ENCODE measurements at regions not wholly inside any gene's neighbourhood (a gene's known extent, or its start where the extent isn't known, plus 50 kb on each side); places are given as distances from the start of the nearest gene placed in this dataset.

DNA sequence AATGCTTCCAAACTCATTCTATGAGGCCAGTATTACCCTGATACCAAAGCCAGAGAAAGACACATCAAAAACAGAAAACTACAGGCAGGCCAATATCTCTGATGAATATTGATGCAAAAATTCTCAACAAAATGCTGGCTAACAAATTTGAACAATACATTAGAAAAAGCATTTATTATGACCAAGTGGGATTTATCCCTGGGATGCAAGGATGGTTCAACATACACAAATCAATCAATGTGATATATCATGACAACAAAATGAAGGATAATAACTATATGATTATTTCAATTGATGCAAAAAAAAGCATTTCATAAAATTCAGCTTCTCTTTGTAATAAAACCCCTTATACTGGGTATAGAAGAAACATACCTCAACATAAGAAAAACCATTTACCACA, 550.9 kb downstream of the ADCYAP1 start:
- Mint-ChIP-seq H3K9me3 (peaks cover 59% of the 10 kb centered on the region), H3K4me1 (no peaks in the 10 kb centered on the region), H3K27ac (no peak overlapping the region), H3K4me3 (no peak overlapping the region), H3K36me3 (peaks cover 3% of the 10 kb centered on the region; the same call in 1 of the 2 replicates), H3K27me3 (ENCODE audit: low read depth) (no peaks in the 10 kb centered on the region; the same call in 1 of the 2 replicates)
- ATAC-seq, result no peak
- no peak for DNase-seq (ENCODE audit: low spot score)
- CTCF ChIA-PET, result no interaction called here
- TF ChIP-seq ESRRA (CRISPR knock-in tag; IDR thresholded peaks at IDR 0.05; ENCODE audit: borderline replicate concordance) (no peak), TEAD1 (CRISPR knock-in tag; IDR thresholded peaks at IDR 0.05) (no peak), USF1 (CRISPR knock-in tag; IDR thresholded peaks at IDR 0.05) (no peak), CREB1 (CRISPR knock-in tag; IDR thresholded peaks at IDR 0.05) (no peak), NFE2L1 (CRISPR knock-in tag; IDR thresholded peaks at IDR 0.05) (no peak), ZNF121 (CRISPR knock-in tag; IDR thresholded peaks at IDR 0.05) (no peak), PRDM15 (CRISPR knock-in tag; IDR thresholded peaks at IDR 0.05) (no peak), OVOL2 (CRISPR knock-in tag; IDR thresholded peaks at IDR 0.05; ENCODE audit: borderline replicate concordance) (no peak)
- TF ChIP-seq, protein P1, sequence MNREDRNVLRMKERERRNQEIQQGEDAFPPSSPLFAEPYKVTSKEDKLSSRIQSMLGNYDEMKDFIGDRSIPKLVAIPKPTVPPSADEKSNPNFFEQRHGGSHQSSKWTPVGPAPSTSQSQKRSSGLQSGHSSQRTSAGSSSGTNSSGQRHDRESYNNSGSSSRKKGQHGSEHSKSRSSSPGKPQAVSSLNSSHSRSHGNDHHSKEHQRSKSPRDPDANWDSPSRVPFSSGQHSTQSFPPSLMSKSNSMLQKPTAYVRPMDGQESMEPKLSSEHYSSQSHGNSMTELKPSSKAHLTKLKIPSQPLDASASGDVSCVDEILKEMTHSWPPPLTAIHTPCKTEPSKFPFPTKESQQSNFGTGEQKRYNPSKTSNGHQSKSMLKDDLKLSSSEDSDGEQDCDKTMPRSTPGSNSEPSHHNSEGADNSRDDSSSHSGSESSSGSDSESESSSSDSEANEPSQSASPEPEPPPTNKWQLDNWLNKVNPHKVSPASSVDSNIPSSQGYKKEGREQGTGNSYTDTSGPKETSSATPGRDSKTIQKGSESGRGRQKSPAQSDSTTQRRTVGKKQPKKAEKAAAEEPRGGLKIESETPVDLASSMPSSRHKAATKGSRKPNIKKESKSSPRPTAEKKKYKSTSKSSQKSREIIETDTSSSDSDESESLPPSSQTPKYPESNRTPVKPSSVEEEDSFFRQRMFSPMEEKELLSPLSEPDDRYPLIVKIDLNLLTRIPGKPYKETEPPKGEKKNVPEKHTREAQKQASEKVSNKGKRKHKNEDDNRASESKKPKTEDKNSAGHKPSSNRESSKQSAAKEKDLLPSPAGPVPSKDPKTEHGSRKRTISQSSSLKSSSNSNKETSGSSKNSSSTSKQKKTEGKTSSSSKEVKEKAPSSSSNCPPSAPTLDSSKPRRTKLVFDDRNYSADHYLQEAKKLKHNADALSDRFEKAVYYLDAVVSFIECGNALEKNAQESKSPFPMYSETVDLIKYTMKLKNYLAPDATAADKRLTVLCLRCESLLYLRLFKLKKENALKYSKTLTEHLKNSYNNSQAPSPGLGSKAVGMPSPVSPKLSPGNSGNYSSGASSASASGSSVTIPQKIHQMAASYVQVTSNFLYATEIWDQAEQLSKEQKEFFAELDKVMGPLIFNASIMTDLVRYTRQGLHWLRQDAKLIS (CRISPR knock-in tag; IDR thresholded peaks at IDR 0.05; ENCODE audit: borderline replicate concordance), result no peak
- TF ChIP-seq, protein P2, sequence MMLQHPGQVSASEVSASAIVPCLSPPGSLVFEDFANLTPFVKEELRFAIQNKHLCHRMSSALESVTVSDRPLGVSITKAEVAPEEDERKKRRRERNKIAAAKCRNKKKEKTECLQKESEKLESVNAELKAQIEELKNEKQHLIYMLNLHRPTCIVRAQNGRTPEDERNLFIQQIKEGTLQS (CRISPR knock-in tag; conservative IDR thresholded peaks at IDR 0.05), result no peak
- POLR2A ChIA-PET, result no interaction called here

DNA sequence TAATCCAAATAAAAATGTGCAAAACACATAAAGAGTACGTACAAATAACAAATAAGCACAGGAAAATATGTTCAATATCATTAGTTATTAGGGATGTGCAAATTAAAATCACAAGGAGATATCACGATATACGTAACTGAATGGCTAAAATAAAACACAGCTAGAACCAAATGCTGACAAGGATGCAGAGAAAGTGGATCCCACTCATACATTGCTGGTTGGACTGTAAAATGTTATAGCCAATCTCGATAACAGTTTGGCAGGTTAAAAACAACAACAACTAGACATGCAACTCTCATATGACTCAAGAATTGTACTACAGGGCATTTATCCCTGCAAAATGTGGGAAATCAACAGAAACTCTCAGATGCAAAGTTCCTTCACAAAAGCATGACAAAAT, 553.9 kb downstream of the ADCYAP1 start:
- H3K4me3 Mint-ChIP-seq, result no peak overlapping the region
- H3K9me3 Mint-ChIP-seq, result peaks cover 48% of the 10 kb centered on the region
- ChIA-PET CTCF (no interaction called here), POLR2A (no interaction called here)
- H3K27me3 Mint-ChIP-seq (ENCODE audit: low read depth), result no peaks in the 10 kb centered on the region; the same call in 1 of the 2 replicates
- no peaks in the 10 kb centered on the region; the same call in 1 of the 2 replicates for H3K36me3 Mint-ChIP-seq
- no peaks in the 10 kb centered on the region for H3K4me1 Mint-ChIP-seq
- H3K27ac Mint-ChIP-seq, result no peak overlapping the region
- DNase-seq (ENCODE audit: low spot score) (no peak), ATAC-seq (no peak)
- TF ChIP-seq ZNF396 (CRISPR knock-in tag; IDR thresholded peaks at IDR 0.05; ENCODE audit: borderline replicate concordance), result no peak
- TF ChIP-seq SMAD4 (CRISPR knock-in tag; IDR thresholded peaks at IDR 0.05), result no peak
- TF ChIP-seq OVOL2 (CRISPR knock-in tag; IDR thresholded peaks at IDR 0.05; ENCODE audit: borderline replicate concordance), result no peak
- no peak for TF ChIP-seq EMX1 (CRISPR knock-in tag; IDR thresholded peaks at IDR 0.05)
- TF ChIP-seq NFATC4 (CRISPR knock-in tag; IDR thresholded peaks at IDR 0.05), result no peak
- no peak for TF ChIP-seq GABPB1 (CRISPR knock-in tag; IDR thresholded peaks at IDR 0.05)
- TF ChIP-seq ZBTB43 (CRISPR knock-in tag; IDR thresholded peaks at IDR 0.05), result no peak
- TF ChIP-seq, protein P3, sequence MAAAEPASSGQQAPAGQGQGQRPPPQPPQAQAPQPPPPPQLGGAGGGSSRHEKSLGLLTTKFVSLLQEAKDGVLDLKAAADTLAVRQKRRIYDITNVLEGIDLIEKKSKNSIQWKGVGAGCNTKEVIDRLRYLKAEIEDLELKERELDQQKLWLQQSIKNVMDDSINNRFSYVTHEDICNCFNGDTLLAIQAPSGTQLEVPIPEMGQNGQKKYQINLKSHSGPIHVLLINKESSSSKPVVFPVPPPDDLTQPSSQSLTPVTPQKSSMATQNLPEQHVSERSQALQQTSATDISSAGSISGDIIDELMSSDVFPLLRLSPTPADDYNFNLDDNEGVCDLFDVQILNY (CRISPR knock-in tag; IDR thresholded peaks at IDR 0.05), result no peak
- no peak for TF ChIP-seq ZBTB21 (CRISPR knock-in tag; IDR thresholded peaks at IDR 0.05; ENCODE audit: borderline replicate concordance)
- TF ChIP-seq, protein P4, sequence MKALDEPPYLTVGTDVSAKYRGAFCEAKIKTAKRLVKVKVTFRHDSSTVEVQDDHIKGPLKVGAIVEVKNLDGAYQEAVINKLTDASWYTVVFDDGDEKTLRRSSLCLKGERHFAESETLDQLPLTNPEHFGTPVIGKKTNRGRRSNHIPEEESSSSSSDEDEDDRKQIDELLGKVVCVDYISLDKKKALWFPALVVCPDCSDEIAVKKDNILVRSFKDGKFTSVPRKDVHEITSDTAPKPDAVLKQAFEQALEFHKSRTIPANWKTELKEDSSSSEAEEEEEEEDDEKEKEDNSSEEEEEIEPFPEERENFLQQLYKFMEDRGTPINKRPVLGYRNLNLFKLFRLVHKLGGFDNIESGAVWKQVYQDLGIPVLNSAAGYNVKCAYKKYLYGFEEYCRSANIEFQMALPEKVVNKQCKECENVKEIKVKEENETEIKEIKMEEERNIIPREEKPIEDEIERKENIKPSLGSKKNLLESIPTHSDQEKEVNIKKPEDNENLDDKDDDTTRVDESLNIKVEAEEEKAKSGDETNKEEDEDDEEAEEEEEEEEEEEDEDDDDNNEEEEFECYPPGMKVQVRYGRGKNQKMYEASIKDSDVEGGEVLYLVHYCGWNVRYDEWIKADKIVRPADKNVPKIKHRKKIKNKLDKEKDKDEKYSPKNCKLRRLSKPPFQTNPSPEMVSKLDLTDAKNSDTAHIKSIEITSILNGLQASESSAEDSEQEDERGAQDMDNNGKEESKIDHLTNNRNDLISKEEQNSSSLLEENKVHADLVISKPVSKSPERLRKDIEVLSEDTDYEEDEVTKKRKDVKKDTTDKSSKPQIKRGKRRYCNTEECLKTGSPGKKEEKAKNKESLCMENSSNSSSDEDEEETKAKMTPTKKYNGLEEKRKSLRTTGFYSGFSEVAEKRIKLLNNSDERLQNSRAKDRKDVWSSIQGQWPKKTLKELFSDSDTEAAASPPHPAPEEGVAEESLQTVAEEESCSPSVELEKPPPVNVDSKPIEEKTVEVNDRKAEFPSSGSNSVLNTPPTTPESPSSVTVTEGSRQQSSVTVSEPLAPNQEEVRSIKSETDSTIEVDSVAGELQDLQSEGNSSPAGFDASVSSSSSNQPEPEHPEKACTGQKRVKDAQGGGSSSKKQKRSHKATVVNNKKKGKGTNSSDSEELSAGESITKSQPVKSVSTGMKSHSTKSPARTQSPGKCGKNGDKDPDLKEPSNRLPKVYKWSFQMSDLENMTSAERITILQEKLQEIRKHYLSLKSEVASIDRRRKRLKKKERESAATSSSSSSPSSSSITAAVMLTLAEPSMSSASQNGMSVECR (CRISPR knock-in tag; IDR thresholded peaks at IDR 0.05; ENCODE audit: borderline replicate concordance), result no peak

All from WTC11 (cell line).